GM13976 (cell line): ENCODE measurements at regions not wholly inside any gene's neighbourhood (a gene's known extent, or its start where the extent isn't known, plus 50 kb on each side); places are given as distances from the start of the nearest gene placed in this dataset.

ENCODE experiments used
- DNase-seq: peaks from one replicate; pipeline ENCODE4 v3.0.0; 2012; ENCODE audit warnings: low spot score
- in situ Hi-C: fragments of 300-500 bp; cut with MboI; formaldehyde crosslinking; loops from one replicate; pipeline ENCODE4 v1.12.0; 2022; ENCODE audit warnings: low sequenced_read_pairs, mixed read lengths, inconsistent platforms; ENCODE audit not compliant: unreplicated experiment
- TF ChIP-seq, protein P1 (sequence below): IDR thresholded peaks from 2 replicates; pipeline ENCODE4 v1.5.1; 2012; ENCODE audit warnings: borderline replicate concordance, mild to moderate bottlenecking; ENCODE audit not compliant: insufficient read depth; ENCODE audit errors: extremely low read depth, missing control alignments, control extremely low read depth

DNA sequence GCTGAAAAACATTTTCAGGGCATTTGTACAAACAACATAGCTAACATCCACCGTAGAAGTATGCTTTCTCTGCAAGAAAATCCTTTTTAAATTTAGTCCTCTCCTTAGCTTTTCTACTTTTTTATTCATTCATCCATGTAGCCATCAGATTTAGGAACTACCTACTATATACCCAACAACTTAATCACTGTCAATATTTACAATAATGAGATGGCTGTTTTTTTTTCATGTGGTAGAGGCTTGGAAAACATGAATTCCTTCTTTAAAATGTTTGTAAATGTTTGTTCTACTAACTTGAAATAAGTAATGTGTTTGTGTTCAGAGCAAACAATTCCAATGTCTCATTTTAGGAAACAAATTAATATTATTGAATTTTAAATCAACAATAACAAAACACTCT lies 78.2 kb upstream of the CAV2 start:
- TF ChIP-seq, protein P1, sequence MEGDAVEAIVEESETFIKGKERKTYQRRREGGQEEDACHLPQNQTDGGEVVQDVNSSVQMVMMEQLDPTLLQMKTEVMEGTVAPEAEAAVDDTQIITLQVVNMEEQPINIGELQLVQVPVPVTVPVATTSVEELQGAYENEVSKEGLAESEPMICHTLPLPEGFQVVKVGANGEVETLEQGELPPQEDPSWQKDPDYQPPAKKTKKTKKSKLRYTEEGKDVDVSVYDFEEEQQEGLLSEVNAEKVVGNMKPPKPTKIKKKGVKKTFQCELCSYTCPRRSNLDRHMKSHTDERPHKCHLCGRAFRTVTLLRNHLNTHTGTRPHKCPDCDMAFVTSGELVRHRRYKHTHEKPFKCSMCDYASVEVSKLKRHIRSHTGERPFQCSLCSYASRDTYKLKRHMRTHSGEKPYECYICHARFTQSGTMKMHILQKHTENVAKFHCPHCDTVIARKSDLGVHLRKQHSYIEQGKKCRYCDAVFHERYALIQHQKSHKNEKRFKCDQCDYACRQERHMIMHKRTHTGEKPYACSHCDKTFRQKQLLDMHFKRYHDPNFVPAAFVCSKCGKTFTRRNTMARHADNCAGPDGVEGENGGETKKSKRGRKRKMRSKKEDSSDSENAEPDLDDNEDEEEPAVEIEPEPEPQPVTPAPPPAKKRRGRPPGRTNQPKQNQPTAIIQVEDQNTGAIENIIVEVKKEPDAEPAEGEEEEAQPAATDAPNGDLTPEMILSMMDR = no peak
- no peak for DNase-seq
- in situ Hi-C loops = no loop called here

DNA sequence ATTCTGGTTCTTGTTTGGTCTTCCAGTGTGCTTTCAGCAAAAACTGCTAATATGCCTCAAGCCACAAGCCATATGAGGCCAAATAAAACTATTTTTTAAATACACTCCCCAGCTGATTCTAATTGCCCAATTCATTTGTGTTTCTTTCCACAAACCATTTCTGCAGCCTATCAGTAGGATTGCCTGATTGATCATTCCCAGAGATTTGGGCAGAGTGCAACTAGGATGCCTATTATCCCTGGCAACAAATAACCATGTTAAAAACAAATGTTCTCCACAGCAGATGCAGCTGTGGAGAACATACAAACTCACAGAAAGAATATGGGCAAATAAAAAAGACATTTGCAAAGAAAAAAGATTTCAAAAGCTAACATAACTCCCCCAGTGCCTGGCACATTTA lies 76.9 kb upstream of the CAV2 start:
- no peak for DNase-seq
- in situ Hi-C loops = no loop called here
- TF ChIP-seq, protein P1 = no peak

GRCh38 chr7:116423499-116423898 lies 76.0 kb upstream of the CAV2 start:
- DNase-seq = no peak
- in situ Hi-C loops = no loop called here
- TF ChIP-seq, protein P1 = no peak

DNA sequence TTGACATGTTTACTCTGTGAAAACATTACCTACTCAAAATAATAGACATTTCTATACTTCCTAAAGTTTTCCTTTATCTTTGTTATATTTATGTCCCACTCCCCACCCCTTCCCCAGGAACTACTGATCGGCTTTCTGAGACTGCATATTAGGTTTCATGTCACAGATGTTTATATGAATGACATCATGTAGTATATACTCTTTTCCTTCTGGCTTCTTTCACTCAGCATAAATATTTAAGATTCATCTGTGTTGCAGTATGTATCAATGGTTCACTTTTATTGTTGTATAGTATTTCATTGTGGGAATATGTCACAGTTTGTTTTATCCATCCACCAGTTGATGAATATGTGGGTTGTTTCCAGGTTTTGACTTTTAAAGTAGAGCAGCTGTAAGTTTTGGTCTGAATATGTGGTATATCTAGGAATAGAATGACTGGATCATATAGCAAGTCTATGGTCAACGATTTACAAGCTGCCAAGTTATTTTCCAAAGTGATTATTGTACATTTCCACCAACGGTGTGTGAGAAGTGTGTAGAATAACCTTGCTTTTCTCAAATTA lies 73.8 kb upstream of the CAV2 start:
- TF ChIP-seq, protein P1 = no peak
- no peak for DNase-seq
- in situ Hi-C loops = no loop called here

GRCh38 chr7:116426428-116427156 lies 72.9 kb upstream of the CAV2 start:
- TF ChIP-seq, protein P1 = no peak
- in situ Hi-C loops = no loop called here
- DNase-seq = no peak

GRCh38 chr7:116429986-116430619 lies 69.4 kb upstream of the CAV2 start:
- TF ChIP-seq, protein P1 = no peak

More at GRCh38 chr7:116429986-116430619, 69.4 kb upstream of the CAV2 start:
- in situ Hi-C loops = no loop called here
- no peak for DNase-seq
